ENCODE measurements at regions not wholly inside any gene's neighbourhood (a gene's known extent, or its start where the extent isn't known, plus 50 kb on each side); places are given as distances from the start of the nearest gene placed in this dataset.
"Not testable (repeated sequence)": the region's sequence is repeated elsewhere in the genome, so short reads cannot be mapped to it uniquely, and the experiment has no call there.

DNA sequence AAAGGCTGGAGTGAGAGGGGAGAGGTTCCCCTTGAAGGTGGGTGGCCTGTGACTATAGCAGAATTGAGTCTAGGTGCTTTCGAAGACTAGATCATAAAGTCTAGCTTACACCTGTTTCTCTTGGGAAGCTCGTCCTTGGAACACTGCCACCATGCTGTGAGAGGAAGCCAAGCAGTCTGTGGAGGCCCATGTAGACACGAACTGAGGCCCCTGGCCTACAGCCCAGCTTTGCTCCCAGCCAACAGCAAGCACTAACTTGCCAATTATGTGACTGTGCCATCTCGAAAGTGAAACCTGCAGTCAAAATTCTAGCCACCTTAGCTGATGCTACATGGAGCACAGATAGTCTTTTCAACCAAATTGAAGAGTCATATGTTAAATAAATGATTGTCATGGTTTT is 190.5 kb upstream of the NECTIN3 start:
- Histone ChIP-seq H3K4me1 (replicated peaks) (no peaks in the 10 kb centered on the region), H3K4me3 (no peak overlapping the region), H3K27me3 (replicated peaks; ENCODE audit: insufficient read depth) (no peaks in the 10 kb centered on the region), H3K9me3 (no peaks in the 10 kb centered on the region), H3K27ac (no peak overlapping the region), H3K36me3 (no peaks in the 10 kb centered on the region)
- WGBS = 15% methylated on average over 4 of the region's 4 CpGs
- DNase-seq (ENCODE audit: low spot score) = peak; percentile 95
- intact Hi-C loops (cut with DNase I) = no loop called here
- TF ChIP-seq POLR2AphosphoS5 (IDR thresholded peaks at IDR 0.05) = peak; percentile 82
- TF ChIP-seq POLR2A (IDR thresholded peaks at IDR 0.05) = no peak
- TF ChIP-seq, protein P1, sequence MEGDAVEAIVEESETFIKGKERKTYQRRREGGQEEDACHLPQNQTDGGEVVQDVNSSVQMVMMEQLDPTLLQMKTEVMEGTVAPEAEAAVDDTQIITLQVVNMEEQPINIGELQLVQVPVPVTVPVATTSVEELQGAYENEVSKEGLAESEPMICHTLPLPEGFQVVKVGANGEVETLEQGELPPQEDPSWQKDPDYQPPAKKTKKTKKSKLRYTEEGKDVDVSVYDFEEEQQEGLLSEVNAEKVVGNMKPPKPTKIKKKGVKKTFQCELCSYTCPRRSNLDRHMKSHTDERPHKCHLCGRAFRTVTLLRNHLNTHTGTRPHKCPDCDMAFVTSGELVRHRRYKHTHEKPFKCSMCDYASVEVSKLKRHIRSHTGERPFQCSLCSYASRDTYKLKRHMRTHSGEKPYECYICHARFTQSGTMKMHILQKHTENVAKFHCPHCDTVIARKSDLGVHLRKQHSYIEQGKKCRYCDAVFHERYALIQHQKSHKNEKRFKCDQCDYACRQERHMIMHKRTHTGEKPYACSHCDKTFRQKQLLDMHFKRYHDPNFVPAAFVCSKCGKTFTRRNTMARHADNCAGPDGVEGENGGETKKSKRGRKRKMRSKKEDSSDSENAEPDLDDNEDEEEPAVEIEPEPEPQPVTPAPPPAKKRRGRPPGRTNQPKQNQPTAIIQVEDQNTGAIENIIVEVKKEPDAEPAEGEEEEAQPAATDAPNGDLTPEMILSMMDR (IDR thresholded peaks at IDR 0.05) = peak in 2 of 4 experiments; percentile 33 to 35

DNA sequence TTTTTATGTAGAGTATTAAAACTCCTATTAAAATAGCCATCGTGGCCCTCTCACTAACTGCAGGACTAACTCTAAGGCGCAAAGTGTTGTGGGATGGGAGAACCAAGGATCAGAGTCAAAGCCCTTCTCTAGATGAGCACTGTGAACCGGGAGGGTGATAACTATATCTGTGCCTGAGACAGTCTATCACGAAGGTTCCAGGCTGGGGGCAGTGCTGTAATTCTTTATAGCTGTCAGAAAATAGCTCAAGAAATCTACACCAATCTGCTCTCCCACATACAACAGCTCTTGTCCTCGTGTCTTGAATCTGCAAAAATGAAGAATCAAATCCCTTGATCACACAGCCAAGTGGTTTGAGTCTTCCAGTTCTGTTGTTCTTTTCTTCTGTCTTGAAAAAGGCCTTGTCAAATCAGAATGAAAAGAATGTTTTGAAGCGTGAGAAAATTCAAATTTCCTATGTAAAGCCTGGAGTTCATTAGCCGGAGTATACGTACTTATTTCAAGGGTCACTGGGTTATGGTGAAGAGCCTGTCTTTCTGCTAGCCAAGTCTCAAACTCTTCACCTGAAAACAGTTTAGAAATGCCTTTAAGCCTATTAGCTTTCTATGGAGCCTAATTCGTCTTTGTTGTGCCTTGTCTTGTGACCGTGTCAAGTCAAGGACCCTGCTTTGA is 185.3 kb upstream of the NECTIN3 start:
- intact Hi-C loops (cut with DNase I) = no loop called here
- no peaks in the 10 kb centered on the region for H3K4me1 ChIP-seq (replicated peaks)
- no peaks in the 10 kb centered on the region for H3K9me3 ChIP-seq
- no peak for DNase-seq (ENCODE audit: low spot score)
- no peaks in the 10 kb centered on the region for H3K36me3 ChIP-seq
- TF ChIP-seq, protein P1 (IDR thresholded peaks at IDR 0.05) = no peak
- no peak for TF ChIP-seq POLR2AphosphoS5 (IDR thresholded peaks at IDR 0.05)
- TF ChIP-seq POLR2A (IDR thresholded peaks at IDR 0.05) = no peak
- WGBS = 89% methylated on average over 10 of the region's 10 CpGs
- no peak overlapping the region for H3K4me3 ChIP-seq
- no peak overlapping the region for H3K27ac ChIP-seq
- H3K27me3 ChIP-seq (replicated peaks; ENCODE audit: insufficient read depth) = no peaks in the 10 kb centered on the region

DNA sequence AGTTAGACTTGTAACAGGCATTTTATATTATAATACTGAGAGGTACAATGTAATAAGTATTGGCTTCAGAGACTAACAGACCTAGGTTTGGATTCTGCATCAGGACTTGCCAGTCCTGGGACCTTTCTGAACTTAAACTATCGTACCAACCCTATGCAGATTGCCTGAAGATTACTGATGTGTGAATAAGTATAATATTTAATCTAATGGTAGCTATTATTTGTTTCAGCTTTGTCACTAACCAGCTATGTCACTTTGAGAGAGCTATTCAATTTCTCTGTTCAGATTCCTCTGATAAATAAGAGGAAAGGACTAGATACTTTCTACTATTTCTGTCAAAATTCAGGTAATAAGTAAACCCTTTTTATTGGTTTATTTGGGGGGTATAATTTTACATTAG is 184.4 kb upstream of the NECTIN3 start:
- Histone ChIP-seq H3K27me3 (replicated peaks; ENCODE audit: insufficient read depth) (no peaks in the 10 kb centered on the region), H3K9me3 (no peaks in the 10 kb centered on the region), H3K36me3 (no peaks in the 10 kb centered on the region), H3K27ac (no peak overlapping the region), H3K4me3 (no peak overlapping the region), H3K4me1 (replicated peaks) (no peaks in the 10 kb centered on the region)
- 78% methylated on average over 1 of the region's 1 CpG for WGBS
- TF ChIP-seq POLR2A (IDR thresholded peaks at IDR 0.05) (no peak), POLR2AphosphoS5 (IDR thresholded peaks at IDR 0.05) (no peak)
- TF ChIP-seq, protein P1 (IDR thresholded peaks at IDR 0.05) = no peak
- intact Hi-C loops (cut with DNase I) = no loop called here
- no peak for DNase-seq (ENCODE audit: low spot score)

DNA sequence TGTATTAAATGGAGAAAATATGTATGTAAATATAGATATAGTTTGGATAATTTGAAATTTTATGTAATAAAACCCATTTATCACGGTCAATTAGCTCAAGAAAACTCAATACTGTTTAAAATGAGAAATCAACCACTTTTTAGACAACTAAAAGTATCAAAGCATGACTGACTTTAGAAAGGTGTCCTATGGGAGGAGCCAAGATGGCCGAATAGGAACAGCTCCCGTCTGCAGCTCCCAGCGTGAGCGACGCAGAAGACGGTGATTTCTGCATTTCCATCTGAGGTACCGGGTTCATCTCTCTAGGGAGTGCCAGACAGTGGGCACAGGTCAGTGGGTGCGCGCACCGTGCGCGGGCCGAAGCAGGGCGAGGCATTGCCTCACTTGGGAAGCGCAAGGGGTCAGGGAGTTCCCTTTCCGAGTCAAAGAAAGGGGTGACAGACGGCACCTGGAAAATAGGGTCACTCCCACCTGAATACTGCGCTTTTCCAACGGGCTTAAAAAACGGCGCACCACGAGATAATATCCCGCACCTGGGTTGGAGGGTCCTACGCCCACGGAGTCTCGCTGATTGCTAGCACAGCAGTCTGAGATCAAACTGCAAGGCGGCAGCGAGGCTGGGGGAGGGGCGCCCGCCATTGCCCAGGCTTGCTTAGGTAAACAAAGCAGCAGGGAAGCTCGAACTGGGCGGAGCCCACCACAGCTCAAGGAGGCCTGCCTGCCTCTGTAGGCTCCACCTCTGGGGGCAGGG is 182.8 kb upstream of the NECTIN3 start:
- intact Hi-C loops (cut with DNase I); H3K9me3 ChIP-seq; H3K27me3 ChIP-seq (replicated peaks; ENCODE audit: insufficient read depth); H3K4me3 ChIP-seq; H3K27ac ChIP-seq; H3K4me1 ChIP-seq (replicated peaks); H3K36me3 ChIP-seq; DNase-seq (ENCODE audit: low spot score): not testable (repeated sequence)
- WGBS = 94% methylated on average over 31 of the region's 33 CpGs

DNA sequence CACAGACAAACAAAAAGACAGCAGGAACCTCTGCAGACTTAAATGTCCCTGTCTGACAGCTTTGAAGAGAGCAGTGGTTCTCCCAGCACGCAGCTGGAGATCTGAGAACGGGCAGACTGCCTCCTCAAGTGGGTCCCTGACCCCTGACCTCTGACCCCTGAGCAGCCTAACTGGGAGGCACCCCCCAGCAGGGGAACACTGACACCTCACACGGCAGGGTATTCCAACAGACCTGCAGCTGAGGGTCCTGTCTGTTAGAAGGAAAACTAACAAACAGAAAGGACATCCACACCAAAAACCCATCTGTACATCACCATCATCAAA is 182.3 kb upstream of the NECTIN3 start:
- WGBS = no CpG with 5 or more reads among the region's 3 CpGs
- intact Hi-C loops (cut with DNase I); DNase-seq (ENCODE audit: low spot score): not testable (repeated sequence)

DNA sequence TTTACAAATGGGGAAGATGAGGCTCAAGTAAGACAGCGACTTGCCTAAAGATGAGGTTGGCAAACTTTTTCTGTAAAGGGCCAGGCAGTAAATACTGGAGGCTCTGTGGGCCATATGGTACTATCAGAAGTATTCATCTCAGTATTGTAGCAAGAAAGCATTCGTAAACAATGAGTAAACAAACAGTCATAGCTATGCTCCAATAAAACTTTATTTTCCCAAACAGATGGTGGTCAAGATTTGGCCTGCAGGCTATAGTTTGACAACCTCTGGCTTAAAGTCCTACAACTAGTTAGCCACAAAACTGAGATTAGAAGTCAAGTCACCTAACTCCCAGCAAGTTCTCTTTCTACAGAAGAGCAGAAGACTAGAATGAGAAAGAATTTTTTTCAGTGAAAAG is 177.0 kb upstream of the NECTIN3 start:
- WGBS = 87% methylated on average over 2 of the region's 2 CpGs
- no peaks in the 10 kb centered on the region for H3K36me3 ChIP-seq
- no peaks in the 10 kb centered on the region for H3K9me3 ChIP-seq
- no peak for DNase-seq (ENCODE audit: low spot score)
- intact Hi-C loops (cut with DNase I) = no loop called here
- no peaks in the 10 kb centered on the region for H3K27me3 ChIP-seq (replicated peaks; ENCODE audit: insufficient read depth)
- H3K27ac ChIP-seq = no peak overlapping the region
- H3K4me3 ChIP-seq = no peak overlapping the region
- no peaks in the 10 kb centered on the region for H3K4me1 ChIP-seq (replicated peaks)
- TF ChIP-seq, protein P1 (IDR thresholded peaks at IDR 0.05) = no peak
- no peak for TF ChIP-seq POLR2A (IDR thresholded peaks at IDR 0.05)
- TF ChIP-seq POLR2AphosphoS5 (IDR thresholded peaks at IDR 0.05) = no peak

More for the DNA sequence above, 182.3 kb upstream of the NECTIN3 start:
- H3K27me3 ChIP-seq (replicated peaks; ENCODE audit: insufficient read depth); H3K4me1 ChIP-seq (replicated peaks); H3K27ac ChIP-seq; H3K9me3 ChIP-seq; H3K4me3 ChIP-seq; H3K36me3 ChIP-seq: not testable (repeated sequence)

Data from prostate gland (tissue), 2 donors.